LHCN-M2 (cell line): ENCODE measurements at regions not wholly inside any gene's neighbourhood (a gene's known extent, or its start where the extent isn't known, plus 50 kb on each side); places are given as distances from the start of the nearest gene placed in this dataset.
A peak's percentile ranks its signal among the peaks of the same experiment; 100 is the strongest.

Experiments used
- DNase-seq: peaks from one replicate; pipeline ENCODE4 v3.0.0-alpha.2; 2012; ENCODE audit warnings: low read depth

DNA sequence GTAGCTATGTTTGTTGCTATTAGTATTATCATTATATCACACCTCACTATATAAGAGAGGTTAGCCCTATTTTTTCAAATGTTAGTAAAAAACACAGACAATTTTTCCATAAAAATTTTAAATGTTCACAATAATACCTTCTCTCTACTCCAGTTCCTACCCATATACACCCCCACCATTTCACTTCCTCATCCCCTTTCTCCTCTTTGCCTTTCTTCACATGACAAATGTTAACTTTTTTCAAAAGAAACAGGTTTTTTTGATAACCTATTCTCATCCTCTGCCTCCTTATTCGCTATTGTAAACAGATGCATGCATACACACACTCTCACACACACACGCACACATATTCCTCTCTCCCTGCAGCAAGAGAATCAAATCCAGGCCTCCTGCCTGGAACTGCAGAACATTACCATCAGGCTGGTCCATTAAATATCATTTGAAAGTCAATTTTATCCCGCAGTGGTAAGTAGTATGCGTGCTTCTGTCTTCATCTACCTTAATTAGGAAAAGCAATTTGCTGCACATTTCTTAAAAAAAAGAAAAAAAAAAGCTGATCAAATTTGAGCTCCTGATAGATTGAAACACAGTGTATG, 55.5 kb downstream of the MID1IP1 start:
- DNase-seq, result no peak

DNA sequence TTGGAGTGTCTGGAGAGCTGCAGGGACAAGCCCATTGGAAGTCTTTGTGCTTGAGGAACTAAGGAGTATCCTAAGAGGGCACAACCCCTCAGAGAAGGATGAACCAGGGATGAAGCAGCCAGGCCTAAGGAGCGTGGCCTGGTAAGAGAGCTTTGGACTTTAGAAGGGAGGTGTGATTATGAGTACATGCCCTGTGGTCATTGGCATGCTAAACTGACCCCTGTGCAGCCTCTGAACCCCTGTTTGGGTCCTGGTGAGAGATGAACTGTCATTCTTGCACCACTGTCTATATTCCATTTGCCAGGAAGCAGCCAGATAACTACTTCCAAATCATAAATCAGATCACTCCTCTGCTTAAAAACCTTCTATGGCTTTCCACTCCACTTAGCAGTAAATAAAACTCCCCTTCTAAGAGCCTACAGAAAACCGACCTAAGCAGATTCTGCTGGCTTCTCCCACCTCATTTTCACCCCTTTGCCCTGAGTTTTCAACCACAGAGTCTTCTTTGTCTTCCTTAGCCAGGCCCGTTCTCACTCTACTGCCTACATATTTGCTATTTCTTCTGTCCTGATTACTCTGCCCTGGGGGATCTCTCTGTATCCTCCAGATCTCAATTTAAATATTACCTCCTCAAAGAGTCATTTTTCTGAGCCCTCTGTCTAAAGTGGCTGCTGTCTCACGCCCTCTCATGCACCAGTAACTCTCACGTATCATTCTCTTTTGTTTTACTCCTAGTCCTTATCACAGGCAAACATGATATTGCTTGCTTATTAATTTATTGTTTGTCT, 56.7 kb downstream of the MID1IP1 start:
- no peak for DNase-seq

DNA sequence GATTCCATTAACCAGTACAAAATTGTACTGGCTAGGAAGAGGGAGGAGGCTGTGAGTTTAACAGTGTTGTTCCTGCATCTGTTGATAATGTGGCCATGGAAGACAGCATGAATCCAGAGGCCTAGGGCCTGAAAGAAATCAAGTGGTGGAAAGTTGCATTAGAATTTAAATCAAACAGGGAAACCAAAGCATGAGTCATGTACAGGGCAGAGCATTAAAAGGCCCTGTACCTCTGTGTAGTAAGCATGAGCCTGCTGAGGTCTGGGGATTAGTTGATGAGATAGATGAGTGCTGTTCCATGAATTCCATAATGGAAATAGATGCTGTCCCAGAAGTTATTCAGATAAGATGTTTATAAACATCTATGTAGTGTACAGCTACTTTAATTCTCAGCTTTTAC, 58.3 kb downstream of the MID1IP1 start:
- DNase-seq, result peak; percentile 41

DNA sequence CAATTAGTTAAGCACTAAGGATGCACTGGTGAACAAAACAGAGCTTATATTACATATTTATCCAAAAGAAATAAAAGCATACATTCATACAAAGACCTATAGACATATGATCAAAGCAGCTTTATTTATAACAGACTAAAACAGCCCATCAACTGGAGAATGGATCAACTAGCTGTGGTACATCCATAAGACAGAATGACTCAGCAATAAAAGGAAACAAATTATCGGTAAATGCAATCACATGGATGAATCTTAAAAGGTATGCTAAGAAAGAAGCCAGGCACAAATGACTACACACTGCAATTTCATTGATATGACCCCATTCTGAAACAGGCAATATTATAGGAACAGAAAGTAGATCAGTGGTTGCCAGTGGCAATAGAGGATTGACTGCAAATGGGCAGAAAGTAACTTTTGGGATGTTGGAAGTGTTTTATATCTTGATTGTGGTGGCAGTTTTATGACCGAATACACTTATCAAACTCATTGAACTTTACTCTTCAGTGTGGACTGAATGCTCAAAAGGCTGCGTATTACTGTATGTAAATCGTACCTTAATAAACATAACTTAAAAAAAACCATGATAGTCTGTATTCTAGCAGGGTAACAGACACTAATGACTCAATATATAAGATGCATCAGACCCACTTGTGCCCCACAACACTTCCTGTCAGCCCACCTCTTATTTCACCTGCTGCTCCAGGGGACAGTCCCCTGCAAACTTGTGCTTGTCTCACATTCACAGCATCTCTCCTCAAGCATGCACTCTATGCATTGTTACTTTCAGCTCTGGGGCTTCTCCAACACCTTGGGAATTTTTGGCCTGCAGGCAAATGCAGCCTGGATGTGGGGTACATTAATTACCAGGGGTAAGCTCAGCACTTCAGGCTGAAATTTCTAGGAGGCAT, 59.1 kb downstream of the MID1IP1 start:
- DNase-seq, result no peak

DNA sequence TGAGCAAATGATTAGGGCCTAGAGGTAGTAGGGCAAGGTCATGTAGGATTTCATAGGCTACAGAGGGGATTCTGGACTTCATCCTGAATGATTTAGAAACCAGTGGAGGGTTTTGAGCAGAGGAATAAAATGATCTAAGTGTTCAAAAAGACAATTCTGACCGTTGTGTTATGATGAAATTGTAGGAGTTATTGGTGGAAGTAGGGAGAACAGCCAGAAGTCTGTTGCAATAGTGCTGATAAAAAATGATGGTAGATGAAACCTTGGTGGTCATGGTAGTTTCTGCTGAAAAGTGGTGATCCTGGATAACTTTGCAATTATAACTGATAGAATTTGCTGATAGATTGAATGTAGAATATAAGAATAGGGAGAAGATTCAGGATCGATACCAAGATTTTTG, 60.2 kb downstream of the MID1IP1 start:
- DNase-seq, result no peak

DNA sequence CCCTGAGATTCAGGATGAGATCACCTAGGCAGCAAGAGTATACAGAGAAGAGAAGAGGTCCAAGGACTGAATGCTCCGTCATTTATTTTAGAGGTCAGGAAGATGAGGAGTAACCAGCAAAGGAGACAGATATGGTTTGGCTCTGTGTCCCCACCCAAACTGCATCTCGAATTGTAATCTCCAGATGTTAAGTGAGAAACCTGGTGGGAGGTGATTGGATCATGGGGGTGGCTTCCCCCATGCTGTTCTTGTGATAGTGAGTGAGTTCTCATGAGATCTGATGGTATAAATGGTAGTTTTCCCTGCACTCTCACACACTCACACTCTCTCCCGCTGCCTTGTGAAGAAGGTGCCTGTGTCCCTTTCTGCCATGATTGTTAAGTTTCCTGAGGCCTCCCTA, 60.8 kb downstream of the MID1IP1 start:
- DNase-seq, result no peak

DNA sequence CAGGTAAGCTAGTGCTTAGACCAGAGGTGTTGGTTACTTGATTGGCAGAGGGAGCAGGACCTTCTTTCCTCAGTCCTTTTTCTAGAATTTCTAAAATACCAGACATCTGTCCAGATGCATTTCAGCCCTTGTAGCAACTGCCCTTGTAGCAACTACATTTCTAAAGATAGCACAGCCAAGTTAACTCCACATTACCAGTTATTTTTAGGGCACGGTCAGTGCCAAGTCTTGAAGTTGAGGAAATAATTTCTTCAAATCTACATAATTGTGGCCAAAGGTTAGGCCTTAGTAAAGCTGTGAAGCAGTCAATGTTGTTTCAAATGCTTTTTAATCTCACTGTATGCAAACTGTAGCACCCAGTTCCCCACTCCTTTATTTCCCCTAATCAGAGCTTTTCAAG, 62.9 kb downstream of the MID1IP1 start:
- DNase-seq, result no peak

DNA sequence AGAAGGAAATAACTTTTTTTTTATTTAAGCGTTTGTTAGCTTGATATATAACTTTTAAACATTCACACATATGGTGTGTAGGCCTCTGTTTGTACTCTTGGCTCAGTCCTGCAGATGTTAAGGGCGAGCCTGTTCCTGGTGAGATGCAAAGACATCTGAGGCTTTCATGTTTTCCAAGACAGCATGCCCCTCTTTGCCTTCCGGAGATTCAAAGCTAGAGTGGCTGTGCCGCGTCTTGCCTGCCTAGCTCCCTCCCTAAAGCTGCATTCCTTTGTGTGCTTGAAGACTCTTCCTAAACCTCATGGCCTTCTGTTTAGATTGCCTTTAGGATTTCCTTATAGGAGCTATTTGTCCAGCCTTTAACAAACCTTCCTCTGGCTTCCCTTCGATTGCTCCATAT, 67.1 kb downstream of the MID1IP1 start:
- DNase-seq, result no peak

DNA sequence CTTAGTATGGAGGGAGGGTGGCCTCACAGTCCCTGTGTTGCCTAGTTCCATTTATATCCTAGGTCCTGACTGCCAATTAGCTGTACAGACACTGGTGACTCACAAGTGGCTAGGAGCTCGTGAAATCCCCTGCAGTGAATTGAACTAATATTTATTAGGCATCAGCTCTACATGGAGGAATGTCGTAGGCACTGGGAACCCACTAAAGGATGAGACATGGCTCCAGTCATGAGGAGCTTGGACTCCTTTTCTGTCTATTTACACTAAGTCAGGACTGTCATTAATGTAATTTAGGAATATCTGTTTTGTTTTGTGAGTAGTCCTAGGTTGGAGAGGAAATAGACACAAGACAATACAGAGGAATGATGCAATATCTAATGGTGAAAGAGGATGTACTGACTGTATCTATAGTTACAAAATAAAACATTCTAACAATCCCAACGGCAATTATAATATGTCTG, 67.7 kb downstream of the MID1IP1 start:
- peak; percentile 34 for DNase-seq

DNA sequence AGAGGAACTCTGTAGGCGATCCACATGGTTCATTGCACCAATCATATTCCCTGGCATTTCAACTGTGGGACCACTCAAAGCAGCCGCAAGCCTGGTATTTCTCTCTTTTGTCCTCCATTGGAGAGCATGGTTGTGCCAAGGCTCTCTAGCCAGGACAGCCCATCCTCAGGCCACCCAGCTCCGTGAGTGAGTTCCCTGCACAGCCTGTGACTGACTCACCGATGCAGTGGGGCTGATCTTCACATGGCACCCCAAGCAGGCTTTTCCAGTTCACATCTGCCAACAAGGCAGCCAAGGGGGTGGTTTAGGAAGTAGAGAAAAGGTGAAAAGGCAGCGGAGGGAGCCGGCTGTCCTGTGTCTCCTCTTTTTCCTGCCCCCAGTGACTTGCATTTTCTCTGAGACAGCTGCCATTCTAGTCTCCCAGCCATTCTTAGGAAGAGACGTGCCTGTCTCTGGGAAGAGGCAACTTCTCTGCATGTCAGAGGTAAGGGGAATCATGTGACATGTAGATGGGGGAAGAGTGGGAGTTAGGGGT, 69.2 kb downstream of the MID1IP1 start:
- DNase-seq, result no peak

DNA sequence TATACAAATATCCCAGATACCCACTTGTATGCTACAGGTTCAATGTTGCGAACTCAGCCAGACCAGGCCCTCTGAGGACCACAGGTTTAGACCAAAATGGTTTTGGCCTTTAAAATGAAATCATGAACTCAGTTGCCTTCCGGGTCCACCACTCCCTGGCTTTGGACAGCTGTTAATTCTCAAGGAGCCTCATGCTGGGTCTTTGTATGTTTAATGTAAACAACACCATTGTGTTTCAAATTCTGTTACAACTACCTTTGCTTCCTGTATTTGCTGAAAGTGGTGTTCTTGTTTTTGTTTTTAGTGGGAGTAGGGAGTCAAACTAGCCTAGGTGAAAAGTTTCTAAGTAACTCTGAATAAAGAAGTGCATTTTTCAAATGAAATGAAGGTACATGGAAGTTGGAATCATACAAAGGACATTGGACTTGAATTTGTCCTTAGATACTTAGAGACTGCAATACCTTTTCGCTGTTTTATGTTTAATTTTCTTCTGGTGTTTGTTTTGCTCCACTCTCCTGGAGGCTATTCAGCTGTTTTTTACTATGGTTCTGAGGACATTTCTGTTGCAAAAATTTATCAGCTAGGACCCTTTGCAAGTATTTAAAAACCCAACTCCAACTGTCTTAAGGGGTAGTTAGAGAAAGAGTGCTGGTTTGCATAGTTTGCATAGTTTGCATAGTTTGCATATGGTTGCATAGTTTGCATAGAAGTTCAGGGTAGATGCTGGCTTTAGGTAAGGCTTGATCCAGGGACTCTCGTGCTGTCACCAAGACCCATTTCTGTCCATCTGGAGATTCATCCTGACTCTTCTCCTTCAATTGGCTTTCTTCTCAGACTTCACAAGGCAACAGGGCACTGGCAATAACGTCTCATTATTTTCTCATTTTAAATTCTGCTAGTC, 70.1 kb downstream of the MID1IP1 start:
- no peak for DNase-seq

DNA sequence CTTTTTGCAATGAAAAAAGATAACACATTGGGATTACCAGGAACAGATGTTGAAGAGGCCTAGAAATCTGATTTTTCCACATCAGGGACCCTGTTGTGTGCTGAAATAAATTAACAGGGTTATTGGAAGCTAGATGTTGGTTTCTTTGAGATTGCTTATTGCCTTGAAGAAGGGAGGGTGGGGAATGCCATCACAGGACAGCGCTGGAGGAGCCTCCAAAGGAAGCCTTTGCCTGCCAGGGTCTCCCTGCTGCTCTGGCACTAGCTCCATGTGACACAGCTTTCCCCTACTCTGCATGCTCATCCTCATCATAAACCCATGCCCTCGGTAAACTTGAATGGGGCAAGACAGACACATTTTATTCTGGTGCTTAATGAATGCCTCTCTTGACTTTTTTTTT, 76.1 kb downstream of the MID1IP1 start:
- no peak for DNase-seq

DNA sequence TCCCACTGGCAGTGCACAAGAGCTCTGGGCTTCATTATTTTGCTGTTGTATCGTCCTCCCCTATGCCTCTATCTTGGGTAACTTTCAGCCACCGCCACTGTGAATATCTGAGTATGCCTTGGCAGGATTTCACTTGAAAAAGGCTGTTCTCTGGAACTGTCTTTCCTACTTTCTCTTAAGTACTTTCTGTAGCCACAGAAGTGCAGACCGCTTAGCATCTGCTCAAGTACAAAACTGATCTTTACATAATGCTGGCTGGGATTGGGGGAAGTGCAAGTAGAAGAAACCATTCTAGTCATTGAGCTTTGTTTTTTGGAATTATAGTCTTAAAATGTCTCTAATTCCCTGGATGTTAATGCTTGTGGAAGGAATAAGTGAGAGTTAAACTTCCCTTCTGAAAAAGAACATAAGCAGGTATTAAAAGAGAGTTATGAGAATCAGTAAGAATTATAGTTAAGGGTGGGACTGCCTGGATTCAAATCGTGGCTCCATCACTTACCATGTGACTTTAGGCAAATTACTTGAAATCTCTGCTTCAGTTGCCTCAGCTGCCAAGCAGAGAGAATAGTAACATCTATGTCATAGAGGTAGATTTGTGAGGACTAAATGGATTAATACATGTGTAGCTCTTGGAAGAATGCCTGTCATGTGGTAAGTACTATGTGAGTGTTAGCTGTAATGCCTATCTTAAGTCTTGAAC, 77.5 kb downstream of the MID1IP1 start:
- no peak for DNase-seq

DNA sequence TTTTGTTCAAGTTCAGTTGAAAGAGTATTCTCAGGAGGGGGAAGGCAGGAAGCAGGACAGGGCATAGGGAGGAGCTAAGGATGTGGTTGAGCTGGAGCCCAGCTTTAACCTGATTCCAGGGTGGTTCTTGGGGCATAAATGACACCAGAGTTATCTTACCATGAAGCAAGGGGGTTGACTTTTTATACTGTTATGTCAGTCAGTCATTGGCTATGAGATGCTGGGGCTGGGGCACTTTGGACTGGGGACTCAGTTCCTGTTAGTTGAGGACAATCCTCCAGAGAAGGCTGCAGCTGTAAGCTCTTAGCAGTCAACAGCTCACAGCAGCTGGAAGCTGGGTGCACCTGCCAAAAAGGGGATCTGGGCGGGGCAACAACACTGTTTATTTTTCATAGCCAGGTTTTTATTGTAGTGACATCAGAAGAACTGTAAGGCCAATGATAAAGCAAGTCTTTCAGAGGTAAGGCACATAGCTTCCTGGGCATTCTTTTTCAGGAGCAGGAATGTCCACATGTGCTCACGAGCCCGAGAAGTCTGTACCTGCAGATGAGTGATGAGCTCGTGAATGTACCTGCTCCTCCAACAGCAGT, 78.5 kb downstream of the MID1IP1 start:
- DNase-seq, result peak; percentile 34

DNA sequence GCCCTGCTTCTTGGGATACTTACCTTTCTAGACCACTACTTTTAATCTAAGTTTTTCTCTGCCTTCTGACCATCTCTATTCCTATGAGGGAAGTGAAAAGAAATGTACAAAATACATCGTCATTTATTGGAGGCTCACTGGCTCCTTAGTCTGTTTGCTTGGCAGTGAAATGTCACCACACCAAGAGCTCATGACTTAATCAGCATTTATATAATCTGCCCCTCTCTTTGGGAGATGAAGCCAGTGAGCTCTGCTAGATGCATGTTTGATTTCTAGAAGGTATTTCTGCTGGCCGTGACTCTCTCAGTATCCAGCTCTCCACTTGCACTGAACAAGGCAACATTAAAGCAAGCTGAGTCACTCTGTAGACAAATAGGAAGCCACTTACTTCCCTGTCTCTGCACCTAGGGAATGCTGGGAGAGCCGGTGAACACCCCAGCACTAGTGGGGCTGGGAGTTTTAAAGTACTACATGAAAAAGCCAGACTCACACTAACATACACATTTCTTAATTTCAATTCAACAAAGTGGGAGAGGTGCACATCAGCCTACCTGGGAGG, 79.1 kb downstream of the MID1IP1 start:
- DNase-seq, result peak; percentile 40

DNA sequence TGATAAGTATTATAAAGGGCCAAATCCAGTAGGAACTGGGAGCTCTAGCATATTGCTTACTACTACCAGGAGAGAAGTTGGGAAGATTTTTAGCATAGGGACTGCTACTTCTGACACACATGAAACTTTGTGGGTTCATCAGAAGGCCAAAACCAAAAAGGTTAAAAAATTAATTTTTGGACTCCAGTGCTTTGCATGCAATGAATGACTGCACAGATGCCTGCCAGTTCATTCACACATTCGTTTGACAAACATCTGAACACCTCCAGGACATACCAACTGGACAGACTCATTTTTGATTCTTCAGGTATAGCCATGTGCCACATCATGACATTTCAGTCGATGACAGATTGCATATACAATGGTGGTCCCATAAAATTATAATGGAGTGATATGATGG, 79.8 kb downstream of the MID1IP1 start:
- no peak for DNase-seq

DNA sequence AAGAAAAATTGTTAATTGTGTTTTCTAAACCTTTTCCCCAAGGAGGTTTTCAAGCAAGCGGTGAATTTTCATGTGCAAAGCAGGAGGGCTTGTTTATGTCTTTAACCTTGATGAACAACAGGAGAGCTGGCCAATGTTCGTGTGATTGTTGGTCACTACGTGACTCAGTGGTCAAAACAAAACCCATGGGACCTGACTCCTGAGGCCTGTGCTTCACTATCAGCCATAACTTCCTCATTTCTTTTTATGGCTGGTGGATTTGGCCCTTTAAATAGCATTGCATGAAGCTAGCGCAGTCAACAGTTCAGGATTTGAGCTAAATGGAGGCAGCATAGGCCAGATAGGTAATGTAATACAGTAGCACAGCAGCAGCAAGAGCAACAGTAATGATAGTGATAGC, 80.5 kb downstream of the MID1IP1 start:
- DNase-seq, result no peak

DNA sequence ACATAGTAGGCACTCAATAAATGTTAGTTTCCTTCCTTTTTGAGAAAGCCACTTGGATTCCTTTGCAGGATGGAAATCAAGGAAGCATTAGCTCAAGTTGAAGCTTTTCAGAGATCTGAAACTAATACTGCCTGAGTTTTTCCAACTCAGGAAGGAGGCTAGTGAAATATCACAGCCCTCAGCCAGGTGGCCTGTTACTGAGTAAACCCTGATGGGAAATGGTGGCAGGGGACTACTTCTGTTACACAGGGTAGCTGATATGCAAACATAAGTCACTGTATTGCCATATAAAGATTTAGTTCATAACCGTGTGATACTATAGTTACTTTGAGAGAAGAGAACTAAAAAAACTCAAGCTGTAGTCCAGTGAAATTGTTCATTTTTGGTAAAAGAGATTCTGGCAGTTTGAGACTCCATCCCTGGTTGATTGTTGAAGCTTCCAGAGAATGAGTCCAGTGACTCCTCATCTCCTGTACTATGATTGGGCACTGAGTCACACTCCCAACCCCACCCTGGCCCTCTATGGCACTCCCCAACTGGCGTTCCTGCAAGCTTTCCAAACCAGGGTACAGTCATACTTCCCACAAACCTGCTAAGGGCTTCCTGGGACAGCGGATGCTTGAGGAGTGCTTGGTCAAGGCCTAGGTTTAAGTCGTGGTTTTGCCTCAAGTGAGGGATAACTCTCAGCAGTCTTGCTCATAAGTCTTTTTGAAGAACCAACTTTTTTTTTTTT, 81.8 kb downstream of the MID1IP1 start:
- DNase-seq, result peak; percentile 95

DNA sequence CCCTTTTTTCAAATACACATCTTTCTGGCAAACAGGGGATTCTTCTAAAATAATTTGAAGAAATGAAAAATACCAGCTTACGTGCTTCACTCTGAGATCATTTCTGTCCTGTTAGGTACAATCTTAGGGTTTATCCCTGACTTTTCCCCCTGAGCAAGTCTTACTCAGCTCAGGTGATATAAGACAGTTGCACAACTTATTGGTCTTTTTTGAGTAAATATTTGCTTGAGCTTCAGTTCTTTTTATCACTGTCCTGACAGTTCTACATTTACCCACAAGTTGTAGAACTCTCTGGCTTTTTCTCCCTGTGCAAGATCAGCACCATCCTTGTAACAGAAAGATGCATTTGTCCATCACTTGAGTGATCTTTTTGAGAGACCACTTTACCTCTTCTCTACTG, 84.9 kb downstream of the MID1IP1 start:
- no peak for DNase-seq
